OCI-LY7 (cell line): ENCODE measurements at regions not wholly inside any gene's neighbourhood (a gene's known extent, or its start where the extent isn't known, plus 50 kb on each side); places are given as distances from the start of the nearest gene placed in this dataset.

Experiments
- BruUV-seq: library from RNA; stranded (reverse); fragments of 400-500 nt; replicated peaks from 2 replicates; lab custom pipeline; 2021; lab: Mats Ljungman, UMichigan
- CTCF ChIA-PET: fragments of 300-600 bp; sonication (Branson Sonifier 250); formaldehyde crosslinking; loops from one replicate; lab custom pipeline; 2022; ENCODE audit warnings: antibody characterized with exemption; ENCODE audit not compliant: unreplicated experiment; lab: Charles Lee
- POLR2A ChIA-PET: fragments of 300-600 bp; sonication (Branson Sonifier 250); formaldehyde crosslinking; loops from one replicate; lab custom pipeline; 2022; ENCODE audit warnings: antibody characterized with exemption; lab: Charles Lee
- DNase-seq: peaks from one replicate; pipeline ENCODE4 v3.0.0-alpha.2; 2015; ENCODE audit warnings: low spot score
- H2AFZ ChIP-seq: fragments of 200-600 bp; sonication (generic), shearing (Covaris generic); 2 replicates; pipeline ENCODE4 v1.6.1; 2014; ENCODE audit warnings: mild to moderate bottlenecking, antibody characterized with exemption, low read length, moderate library complexity
- H3K27ac ChIP-seq: fragments of 200-600 bp; sonication (generic); 2 replicates; pipeline ENCODE4 v1.5.1; 2014; ENCODE audit warnings: mixed run types, low read depth, mild to moderate bottlenecking, moderate library complexity, low read length, inconsistent platforms; ENCODE audit not compliant: poor library complexity, severe bottlenecking
- H3K36me3 ChIP-seq: fragments of 200-600 bp; sonication (generic); 2 replicates; pipeline ENCODE4 v1.6.1; 2014; ENCODE audit warnings: mild to moderate bottlenecking, antibody characterized with exemption, low read length, moderate library complexity, mixed read lengths; ENCODE audit not compliant: insufficient read depth
- H3K4me1 ChIP-seq: fragments of 200-600 bp; sonication (generic); 2 replicates; pipeline ENCODE4 v1.5.1; 2014; ENCODE audit warnings: mild to moderate bottlenecking, low read length; ENCODE audit not compliant: insufficient read depth, poor library complexity, severe bottlenecking
- H3K4me2 ChIP-seq: fragments of 200-600 bp; sonication (generic); 2 replicates; pipeline ENCODE4 v1.6.1; 2014; ENCODE audit warnings: mild to moderate bottlenecking, low read length
- H3K4me3 ChIP-seq: fragments of 200-600 bp; sonication (generic); 2 replicates; pipeline ENCODE4 v1.5.1; 2014; ENCODE audit warnings: mild to moderate bottlenecking, low read depth, low read length; ENCODE audit not compliant: poor library complexity, severe bottlenecking
- H3K79me2 ChIP-seq: fragments of 200-600 bp; sonication (generic); 2 replicates; pipeline ENCODE4 v1.6.1; 2016; ENCODE audit warnings: low read depth, mild to moderate bottlenecking, low read length, moderate library complexity, mixed read lengths; ENCODE audit not compliant: insufficient read depth
- H3K9me2 ChIP-seq: fragments of 200-600 bp; sonication (generic); 2 replicates; pipeline ENCODE4 v1.6.1; 2016; ENCODE audit warnings: mild to moderate bottlenecking, low read length, mixed read lengths; ENCODE audit not compliant: insufficient read depth
- H3K9me3 ChIP-seq: fragments of 200-600 bp; sonication (generic); 2 replicates; pipeline ENCODE4 v1.6.1; 2014; ENCODE audit warnings: mild to moderate bottlenecking, mixed run types, low read length, mixed read lengths
- H4K20me1 ChIP-seq: fragments of 200-600 bp; sonication (generic); 2 replicates; pipeline ENCODE4 v1.6.1; 2014; ENCODE audit warnings: mild to moderate bottlenecking, antibody characterized with exemption, low read length, moderate library complexity, mixed read lengths; ENCODE audit not compliant: insufficient read depth
- CTCF ChIP-seq: fragments of 200-600 bp; sonication (generic); conservative IDR thresholded peaks from 2 replicates; pipeline ENCODE4 v1.5.1; 2014; ENCODE audit warnings: mild to moderate bottlenecking, antibody characterized with exemption, low read length, moderate library complexity, mixed read lengths
- EZH2phosphoT487 ChIP-seq: fragments of 200-600 bp; sonication (generic); IDR thresholded peaks from 2 replicates; pipeline ENCODE4 v1.6.1; 2018; ENCODE audit warnings: low read depth, borderline replicate concordance, mild to moderate bottlenecking, mixed run types, antibody characterized with exemption, low read length, moderate library complexity, mixed read lengths
- intact Hi-C: fragments of 100-400 bp; cut with micrococcal nuclease; formaldehyde crosslinking; loops from one replicate; pipeline ENCODE4 v1.10.0; 2022; ENCODE audit not compliant: unreplicated experiment

GRCh38 chr2:72028996-72029395, 118.7 kb downstream of the CYP26B1 start:
- no peak overlapping the region for H3K4me3 ChIP-seq
- DNase-seq: no peak
- H4K20me1 ChIP-seq: no peaks in the 10 kb centered on the region
- no peak overlapping the region for H3K27ac ChIP-seq
- POLR2A ChIA-PET: no interaction called here
- no TSS peak for BruUV-seq
- intact Hi-C loops: no loop called here
- H3K36me3 ChIP-seq: no peaks in the 10 kb centered on the region
- H3K79me2 ChIP-seq: no peaks in the 10 kb centered on the region
- H2AFZ ChIP-seq: no peak overlapping the region
- H3K9me3 ChIP-seq: no peaks in the 10 kb centered on the region
- no peak overlapping the region for H3K4me2 ChIP-seq
- no peaks in the 10 kb centered on the region for H3K9me2 ChIP-seq
- TF ChIP-seq EZH2phosphoT487 (no peak), CTCF (no peak)
- CTCF ChIA-PET: no interaction called here
- H3K4me1 ChIP-seq: no peaks in the 10 kb centered on the region

- intact Hi-C loops: no loop called here
- POLR2A ChIA-PET: no interaction called here
- no peaks in the 10 kb centered on the region for H3K9me2 ChIP-seq
- no peak overlapping the region for H2AFZ ChIP-seq
- CTCF ChIA-PET: no interaction called here
- H3K4me1 ChIP-seq: no peaks in the 10 kb centered on the region
- no peak overlapping the region for H3K27ac ChIP-seq
- H3K9me3 ChIP-seq: no peaks in the 10 kb centered on the region
- H4K20me1 ChIP-seq: no peaks in the 10 kb centered on the region
- TF ChIP-seq EZH2phosphoT487: no peak
- BruUV-seq: no TSS peak
- no peaks in the 10 kb centered on the region for H3K36me3 ChIP-seq
- no peak for DNase-seq
- H3K4me2 ChIP-seq: no peak overlapping the region
- H3K4me3 ChIP-seq: no peak overlapping the region
- no peaks in the 10 kb centered on the region for H3K79me2 ChIP-seq
Observed at GRCh38 chr2:72028351-72028995, 119.2 kb downstream of the CYP26B1 start.

- Histone ChIP-seq H3K27ac (no peak overlapping the region), H3K36me3 (no peaks in the 10 kb centered on the region), H3K9me2 (no peaks in the 10 kb centered on the region), H4K20me1 (no peaks in the 10 kb centered on the region), H3K79me2 (no peaks in the 10 kb centered on the region), H3K9me3 (no peaks in the 10 kb centered on the region), H3K4me3 (no peak overlapping the region), H2AFZ (no peak overlapping the region), H3K4me1 (no peaks in the 10 kb centered on the region), H3K4me2 (no peak overlapping the region)
- DNase-seq: no peak
- TF ChIP-seq EZH2phosphoT487: no peak
- no peak for TF ChIP-seq CTCF
- ChIA-PET CTCF (no interaction called here), POLR2A (no interaction called here)
- intact Hi-C loops: no loop called here
- BruUV-seq: no TSS peak
Observed at GRCh38 chr2:72027426-72028161, 120.1 kb downstream of the CYP26B1 start.
